Inflammatory macrophage treated with lipopolysaccharide for 4 hours (primary cell): ENCODE measurements at regions not wholly inside any gene's neighbourhood (a gene's known extent, or its start where the extent isn't known, plus 50 kb on each side); places are given as distances from the start of the nearest gene placed in this dataset.

ENCODE experiments used
- DNase-seq: peaks from one replicate; pipeline ENCODE4 v3.0.0-alpha.2; 2020

GRCh38 chr22:27192135-27192829, 534.9 kb downstream of the MIAT start:
- DNase-seq = no peak

- no peak for DNase-seq
Observed at GRCh38 chr22:27193215-27193614, 535.8 kb downstream of the MIAT start.

GRCh38 chr22:27193636-27194035, 536.2 kb downstream of the MIAT start:
- no peak for DNase-seq

GRCh38 chr22:27194096-27194748, 536.8 kb downstream of the MIAT start:
- DNase-seq = no peak

- no peak for DNase-seq
Observed at GRCh38 chr22:27195094-27195493, 537.7 kb downstream of the MIAT start.

- DNase-seq = no peak
Observed at GRCh38 chr22:27195494-27195893, 538.1 kb downstream of the MIAT start.

GRCh38 chr22:27196606-27197005, 539.2 kb downstream of the MIAT start:
- DNase-seq = no peak

GRCh38 chr22:27197052-27197451, 539.7 kb downstream of the MIAT start:
- DNase-seq = no peak

- DNase-seq = no peak
Observed at GRCh38 chr22:27197618-27198017, 540.2 kb downstream of the MIAT start.

GRCh38 chr22:27198518-27199035, 541.2 kb downstream of the MIAT start:
- DNase-seq = no peak

- no peak for DNase-seq
Observed at GRCh38 chr22:27199354-27199753, 542.0 kb downstream of the MIAT start.

GRCh38 chr22:27201276-27201675, 543.9 kb downstream of the MIAT start:
- DNase-seq = no peak

- no peak for DNase-seq
Observed at GRCh38 chr22:27201741-27202140, 544.4 kb downstream of the MIAT start.

- DNase-seq = no peak
Observed at GRCh38 chr22:27203276-27203660, 545.9 kb downstream of the MIAT start.

- DNase-seq = no peak
Observed at GRCh38 chr22:27204280-27204679, 546.9 kb downstream of the MIAT start.

- DNase-seq = no peak
Observed at GRCh38 chr22:27204817-27205216, 547.4 kb downstream of the MIAT start.

GRCh38 chr22:27205492-27206373, 548.3 kb downstream of the MIAT start:
- no peak for DNase-seq

- DNase-seq = no peak
Observed at GRCh38 chr22:27206374-27207133, 549.2 kb downstream of the MIAT start.

- DNase-seq = no peak
Observed at GRCh38 chr22:27207266-27207665, 549.9 kb downstream of the MIAT start.

GRCh38 chr22:27207907-27208306, 550.5 kb downstream of the MIAT start:
- no peak for DNase-seq

- no peak for DNase-seq
Observed at GRCh38 chr22:27210111-27210730, 552.8 kb downstream of the MIAT start.

- no peak for DNase-seq
Observed at GRCh38 chr22:27212102-27212501, 554.7 kb downstream of the MIAT start.
